RWPE2 (cell line): ENCODE measurements at regions not wholly inside any gene's neighbourhood (a gene's known extent, or its start where the extent isn't known, plus 50 kb on each side); places are given as distances from the start of the nearest gene placed in this dataset.

Experiments
- ATAC-seq: fragments of 200-7000 bp; cut with Tn5 transposase; 3 replicates; pipeline ENCODE4 v1.9.1; 2021; ENCODE audit warnings: low read depth
- DNase-seq: peaks from one replicate; pipeline ENCODE4 v3.0.0-alpha.2; 2020; ENCODE audit warnings: low spot score
- H3K27ac ChIP-seq: fragments of 450-650 bp; 2 replicates; pipeline ENCODE4 v1.5.1; 2017; ENCODE audit warnings: mild to moderate bottlenecking; ENCODE audit not compliant: poor library complexity, severe bottlenecking
- H3K27me3 ChIP-seq: fragments of 250-450 bp; sonication (Bioruptor Pico); 2 replicates; pipeline ENCODE4 v1.5.1; 2021; ENCODE audit warnings: mild to moderate bottlenecking, moderate library complexity; ENCODE audit not compliant: insufficient read depth, poor library complexity, severe bottlenecking
- H3K36me3 ChIP-seq: fragments of 250-450 bp; sonication (Bioruptor Pico); 2 replicates; pipeline ENCODE4 v1.5.1; 2020; ENCODE audit warnings: low read depth, mild to moderate bottlenecking, moderate library complexity
- H3K4me1 ChIP-seq: fragments of 250-450 bp; sonication (Bioruptor Pico); 2 replicates; pipeline ENCODE4 v1.5.1; 2021; ENCODE audit warnings: mild to moderate bottlenecking, moderate library complexity; ENCODE audit not compliant: insufficient read depth, poor library complexity, severe bottlenecking
- H3K4me3 ChIP-seq: fragments of 250-450 bp; sonication (Bioruptor Pico); 2 replicates; pipeline ENCODE4 v1.5.1; 2021; ENCODE audit warnings: mild to moderate bottlenecking, moderate library complexity; ENCODE audit not compliant: severe bottlenecking
- H3K9me3 ChIP-seq: fragments of 250-450 bp; sonication (Bioruptor Pico); 2 replicates; pipeline ENCODE4 v1.5.1; 2021; ENCODE audit warnings: mild to moderate bottlenecking, moderate library complexity; ENCODE audit not compliant: severe bottlenecking
- CTCF ChIP-seq: fragments of 450-650 bp; IDR thresholded peaks from one replicate; pipeline ENCODE4 v1.5.1; 2017; ENCODE audit warnings: mild to moderate bottlenecking, moderate library complexity; ENCODE audit not compliant: poor library complexity, severe bottlenecking

GRCh38 chr2:104620801-104621200 lies 233.1 kb upstream of the POU3F3 start:
- TF ChIP-seq CTCF = no peak
- DNase-seq (no peak), ATAC-seq (no peak)
- Histone ChIP-seq H3K27ac (no peak overlapping the region), H3K9me3 (no peaks in the 10 kb centered on the region), H3K4me3 (no peak overlapping the region), H3K27me3 (no peaks in the 10 kb centered on the region), H3K36me3 (no peaks in the 10 kb centered on the region), H3K4me1 (no peaks in the 10 kb centered on the region)

- Histone ChIP-seq H3K4me3 (no peak overlapping the region), H3K27me3 (no peaks in the 10 kb centered on the region), H3K4me1 (no peaks in the 10 kb centered on the region), H3K36me3 (no peaks in the 10 kb centered on the region), H3K27ac (no peak overlapping the region), H3K9me3 (no peaks in the 10 kb centered on the region)
- ATAC-seq (no peak), DNase-seq (no peak)
- TF ChIP-seq CTCF = no peak
Measured at GRCh38 chr2:104635608-104636007, 218.3 kb upstream of the POU3F3 start.

- DNase-seq = no peak
- no peaks in the 10 kb centered on the region for H3K36me3 ChIP-seq
- no peak for ATAC-seq
- H3K4me3 ChIP-seq = no peak overlapping the region
- no peaks in the 10 kb centered on the region for H3K27me3 ChIP-seq
- no peak for TF ChIP-seq CTCF
- H3K9me3 ChIP-seq = no peaks in the 10 kb centered on the region
- no peaks in the 10 kb centered on the region for H3K4me1 ChIP-seq
- no peak overlapping the region for H3K27ac ChIP-seq
Measured at GRCh38 chr2:104638190-104638858, 215.6 kb upstream of the POU3F3 start.

GRCh38 chr2:104638859-104639202 lies 215.1 kb upstream of the POU3F3 start:
- no peak overlapping the region for H3K4me3 ChIP-seq
- DNase-seq (no peak), ATAC-seq (no peak)
- H3K36me3 ChIP-seq = no peaks in the 10 kb centered on the region
- H3K4me1 ChIP-seq = no peaks in the 10 kb centered on the region
- H3K9me3 ChIP-seq = no peaks in the 10 kb centered on the region
- no peak for TF ChIP-seq CTCF
- H3K27me3 ChIP-seq = peaks cover under 1% of the 10 kb centered on the region
- H3K27ac ChIP-seq = no peak overlapping the region

- no peak for ATAC-seq
- no peak for TF ChIP-seq CTCF
- H3K9me3 ChIP-seq = no peaks in the 10 kb centered on the region
Measured at GRCh38 chr2:104641786-104642185, 212.1 kb upstream of the POU3F3 start.

More at GRCh38 chr2:104641786-104642185, 212.1 kb upstream of the POU3F3 start:
- H3K36me3 ChIP-seq = no peaks in the 10 kb centered on the region
- H3K4me3 ChIP-seq = no peak overlapping the region
- H3K4me1 ChIP-seq = no peaks in the 10 kb centered on the region
- H3K27me3 ChIP-seq = peaks cover 3% of the 10 kb centered on the region
- H3K27ac ChIP-seq = no peak overlapping the region
- no peak for DNase-seq
